ENCODE measurements at regions not wholly inside any gene's neighbourhood (a gene's known extent, or its start where the extent isn't known, plus 50 kb on each side); places are given as distances from the start of the nearest gene placed in this dataset.

DNA sequence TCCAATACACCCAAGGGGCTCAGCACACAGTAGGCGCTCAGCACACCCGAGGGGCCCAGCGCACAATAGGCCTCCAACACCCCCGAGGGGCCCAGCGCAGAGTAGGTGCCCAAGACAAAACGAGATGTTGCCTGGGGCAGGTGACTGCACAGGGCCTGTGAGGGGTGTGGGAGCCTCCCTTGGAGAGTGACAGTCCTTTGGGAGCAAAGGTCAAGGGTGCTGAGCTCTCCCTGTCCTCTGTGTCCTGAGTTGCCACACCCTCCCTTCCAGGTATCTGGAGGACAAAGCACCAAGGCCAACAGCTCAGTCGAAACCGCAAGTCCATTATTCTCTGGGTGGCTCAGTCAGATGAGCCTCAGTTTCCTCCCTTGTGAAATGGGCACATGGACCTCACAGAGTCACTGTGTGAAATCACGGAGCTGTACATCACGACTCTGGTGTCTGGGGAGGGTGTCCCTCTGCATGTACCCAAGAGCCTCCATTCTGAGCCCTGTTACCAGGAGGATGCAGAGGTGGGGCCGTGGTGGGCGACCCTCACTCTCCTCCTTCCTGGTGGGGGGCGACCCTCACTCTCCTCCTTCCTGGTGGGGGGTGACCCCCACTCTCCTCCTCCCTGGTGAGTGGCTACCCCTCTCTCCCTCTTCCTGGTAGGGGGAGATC is 81.3 kb downstream of the FOXL3 start:
- intact Hi-C loops (cut with micrococcal nuclease), result no loop called here

DNA sequence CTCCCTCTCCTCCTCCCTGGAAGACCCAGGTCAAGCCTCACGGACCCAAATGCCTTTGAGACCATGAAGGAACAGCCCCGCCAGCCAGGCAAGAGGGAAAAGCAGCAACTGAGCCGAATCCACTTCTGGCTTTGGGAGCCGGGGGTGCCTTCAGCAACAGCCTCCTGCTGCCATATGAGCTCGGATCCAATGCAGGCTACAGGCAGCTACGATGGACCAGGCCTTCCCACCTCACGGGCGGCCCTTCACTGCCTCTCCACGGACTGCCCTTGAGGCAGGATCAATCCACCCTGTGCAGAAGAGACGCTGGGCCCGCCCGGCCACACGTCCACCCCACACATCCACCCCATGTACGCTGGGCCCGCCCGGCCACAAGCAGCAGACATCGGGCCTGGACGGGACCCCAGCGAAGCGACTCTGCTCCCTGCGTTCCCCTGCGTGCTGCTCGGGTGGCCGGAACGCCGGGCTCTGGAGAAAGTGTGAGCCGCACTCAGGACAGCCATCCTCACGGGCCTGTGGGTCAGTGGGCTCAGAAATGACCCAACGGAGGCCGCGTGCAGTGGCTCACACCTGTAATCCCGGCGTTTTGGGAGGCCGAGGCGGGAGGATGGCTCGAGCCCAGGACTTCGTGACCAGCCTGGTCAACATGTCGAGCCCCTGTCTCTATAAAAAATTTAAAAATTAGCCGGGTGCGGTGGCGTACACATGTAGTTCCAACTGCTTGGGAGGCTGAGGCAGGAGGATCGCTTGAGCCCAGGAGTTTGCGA is 82.0 kb downstream of the FOXL3 start:
- intact Hi-C loops (cut with micrococcal nuclease), result no loop called here
- TF ChIP-seq, protein P1, sequence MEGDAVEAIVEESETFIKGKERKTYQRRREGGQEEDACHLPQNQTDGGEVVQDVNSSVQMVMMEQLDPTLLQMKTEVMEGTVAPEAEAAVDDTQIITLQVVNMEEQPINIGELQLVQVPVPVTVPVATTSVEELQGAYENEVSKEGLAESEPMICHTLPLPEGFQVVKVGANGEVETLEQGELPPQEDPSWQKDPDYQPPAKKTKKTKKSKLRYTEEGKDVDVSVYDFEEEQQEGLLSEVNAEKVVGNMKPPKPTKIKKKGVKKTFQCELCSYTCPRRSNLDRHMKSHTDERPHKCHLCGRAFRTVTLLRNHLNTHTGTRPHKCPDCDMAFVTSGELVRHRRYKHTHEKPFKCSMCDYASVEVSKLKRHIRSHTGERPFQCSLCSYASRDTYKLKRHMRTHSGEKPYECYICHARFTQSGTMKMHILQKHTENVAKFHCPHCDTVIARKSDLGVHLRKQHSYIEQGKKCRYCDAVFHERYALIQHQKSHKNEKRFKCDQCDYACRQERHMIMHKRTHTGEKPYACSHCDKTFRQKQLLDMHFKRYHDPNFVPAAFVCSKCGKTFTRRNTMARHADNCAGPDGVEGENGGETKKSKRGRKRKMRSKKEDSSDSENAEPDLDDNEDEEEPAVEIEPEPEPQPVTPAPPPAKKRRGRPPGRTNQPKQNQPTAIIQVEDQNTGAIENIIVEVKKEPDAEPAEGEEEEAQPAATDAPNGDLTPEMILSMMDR (IDR thresholded peaks at IDR 0.05; ENCODE audit: borderline replicate concordance), result no peak

More for the DNA sequence above, 81.3 kb downstream of the FOXL3 start:
- H3K4me1 ChIP-seq, result no peaks in the 10 kb centered on the region
- no peak overlapping the region for H3K4me3 ChIP-seq
- no peaks in the 10 kb centered on the region for H3K36me3 ChIP-seq
- no peaks in the 10 kb centered on the region for H3K9me3 ChIP-seq (replicated peaks)
- DNase-seq, result peak; percentile 1
- H3K27ac ChIP-seq (replicated peaks), result no peak overlapping the region
- TF ChIP-seq, protein P1 (IDR thresholded peaks at IDR 0.05; ENCODE audit: borderline replicate concordance), result no peak
- peaks cover 31% of the 10 kb centered on the region for H3K27me3 ChIP-seq (ENCODE audit: low read depth)

DNA sequence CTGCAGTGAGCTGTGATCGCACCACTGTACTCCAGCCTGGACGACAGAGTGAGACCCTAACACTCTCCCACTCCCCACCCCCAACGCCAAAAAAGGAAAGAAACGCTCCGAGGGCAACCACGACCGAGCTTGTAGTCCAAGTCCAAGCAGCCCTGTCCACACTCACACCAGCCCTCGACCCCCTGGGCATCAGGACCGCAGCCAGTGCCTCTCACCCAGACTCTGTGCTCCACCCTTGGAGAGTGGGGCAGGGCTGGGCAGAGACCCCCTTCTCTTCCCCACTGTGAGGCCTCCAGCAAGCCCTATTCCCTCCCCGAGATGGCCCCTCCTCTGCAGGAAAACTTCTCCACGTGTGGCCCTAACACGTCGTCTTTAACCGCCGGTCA is 82.6 kb downstream of the FOXL3 start:
- Histone ChIP-seq H3K27ac (replicated peaks) (no peak overlapping the region), H3K9me3 (replicated peaks) (no peaks in the 10 kb centered on the region), H3K4me1 (no peaks in the 10 kb centered on the region), H3K27me3 (ENCODE audit: low read depth) (peaks cover 38% of the 10 kb centered on the region), H3K4me3 (no peak overlapping the region), H3K36me3 (no peaks in the 10 kb centered on the region)
- TF ChIP-seq, protein P1 (IDR thresholded peaks at IDR 0.05; ENCODE audit: borderline replicate concordance), result no peak
- intact Hi-C loops (cut with micrococcal nuclease), result no loop called here
- DNase-seq, result peak; percentile 5

More for the DNA sequence above, 82.0 kb downstream of the FOXL3 start:
- Histone ChIP-seq H3K9me3 (replicated peaks) (no peaks in the 10 kb centered on the region), H3K36me3 (no peaks in the 10 kb centered on the region), H3K4me1 (no peaks in the 10 kb centered on the region), H3K27me3 (ENCODE audit: low read depth) (peaks cover 38% of the 10 kb centered on the region), H3K27ac (replicated peaks) (no peak overlapping the region), H3K4me3 (no peak overlapping the region)
- peak; percentile 11 for DNase-seq

DNA sequence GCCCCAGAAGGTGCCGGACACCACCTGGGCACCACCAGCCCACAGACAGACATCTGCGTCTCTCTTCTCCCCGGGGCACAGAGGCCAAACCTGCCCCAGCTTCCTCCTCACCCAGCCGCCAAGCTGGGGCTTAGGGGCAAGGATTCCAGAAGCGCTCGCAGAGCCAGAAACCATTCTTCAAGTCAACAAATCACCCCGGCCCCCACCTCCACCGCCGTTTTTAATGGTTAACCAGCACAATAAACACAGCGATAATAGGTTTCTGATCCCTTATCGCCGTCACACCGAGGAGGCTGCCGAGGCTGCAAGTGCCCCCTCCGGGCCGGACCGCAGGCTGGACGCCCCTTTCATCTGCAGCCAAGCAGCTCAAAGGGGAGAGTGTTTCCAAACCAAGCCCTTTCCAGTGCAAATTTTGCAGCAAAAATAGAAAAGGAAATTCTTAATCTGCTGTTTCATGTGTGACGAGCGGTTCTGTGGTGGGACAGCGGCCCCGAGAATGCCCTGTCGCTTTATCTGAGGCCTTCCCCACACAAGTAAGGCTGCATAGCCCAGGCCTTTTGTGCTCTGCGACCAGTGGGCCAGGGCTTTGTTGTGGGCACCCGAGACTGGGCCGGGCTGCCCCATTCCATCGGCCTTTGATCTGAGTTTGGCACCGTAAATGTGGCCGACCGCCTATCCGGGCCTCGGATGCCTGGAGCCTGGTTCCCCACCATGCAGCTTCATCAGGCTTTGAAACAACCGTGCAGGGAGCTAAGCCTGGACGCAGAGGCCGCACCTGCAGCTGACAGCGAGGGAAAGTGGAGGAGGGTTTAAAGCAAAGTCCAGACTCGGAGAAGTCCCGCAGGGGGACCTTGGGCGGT is 83.2 kb downstream of the FOXL3 start:
- no peaks in the 10 kb centered on the region for H3K4me1 ChIP-seq
- no peaks in the 10 kb centered on the region for H3K9me3 ChIP-seq (replicated peaks)
- TF ChIP-seq, protein P1 (IDR thresholded peaks at IDR 0.05; ENCODE audit: borderline replicate concordance), result no peak
- no peaks in the 10 kb centered on the region for H3K36me3 ChIP-seq
- peak; percentile 7 for DNase-seq
- peaks cover 40% of the 10 kb centered on the region for H3K27me3 ChIP-seq (ENCODE audit: low read depth)
- H3K4me3 ChIP-seq, result no peak overlapping the region
- intact Hi-C loops (cut with micrococcal nuclease), result no loop called here
- no peak overlapping the region for H3K27ac ChIP-seq (replicated peaks)
